MCF 10A (cell line): ENCODE measurements at regions not wholly inside any gene's neighbourhood (a gene's known extent, or its start where the extent isn't known, plus 50 kb on each side); places are given as distances from the start of the nearest gene placed in this dataset.
"Not testable (repeated sequence)": the region's sequence is repeated elsewhere in the genome, so short reads cannot be mapped to it uniquely, and the experiment has no call there.

Experiments
- BruUV-seq: library from RNA; stranded (reverse); fragments of 400-500 nt; replicated peaks from 2 replicates; lab custom pipeline; 2021; lab: Mats Ljungman, UMichigan
- CTCF ChIA-PET: fragments of 300-600 bp; sonication (Branson Sonifier 250); formaldehyde crosslinking; extraction: SDS; loops from one replicate; lab custom pipeline; 2021; ENCODE audit warnings: antibody characterized with exemption, inconsistent platforms; lab: Yijun Ruan, JAX
- POLR2A ChIA-PET: fragments of 300-600, 350-650 bp; sonication (Branson Sonifier 250); formaldehyde crosslinking; extraction: SDS; loops from one replicate; lab custom pipeline; 2020; ENCODE audit warnings: antibody characterized with exemption, inconsistent platforms; lab: Yijun Ruan, JAX
- DNase-seq: peaks from one replicate; pipeline ENCODE4 v3.0.0-alpha.2; 2018; ENCODE audit not compliant: unreplicated experiment
- H3K27ac Mint-ChIP-seq: one replicate; pipeline ENCODE4 v1.8.0; 2022; ENCODE audit warnings: mild to moderate bottlenecking, low read depth, mixed read lengths; ENCODE audit not compliant: unreplicated experiment
- H3K27me3 Mint-ChIP-seq: one replicate; pipeline ENCODE4 v1.8.0; 2022; ENCODE audit warnings: mixed read lengths; ENCODE audit not compliant: insufficient read depth, unreplicated experiment
- H3K36me3 Mint-ChIP-seq: one replicate; pipeline ENCODE4 v1.8.0; 2022; ENCODE audit warnings: mild to moderate bottlenecking, moderate library complexity, mixed read lengths; ENCODE audit not compliant: insufficient read depth, unreplicated experiment
- H3K4me1 Mint-ChIP-seq: one replicate; pipeline ENCODE4 v1.8.0; 2022; ENCODE audit warnings: mixed read lengths; ENCODE audit not compliant: insufficient read depth, unreplicated experiment
- H3K4me3 Mint-ChIP-seq: one replicate; pipeline ENCODE4 v1.8.0; 2022; ENCODE audit warnings: mild to moderate bottlenecking, moderate library complexity, mixed read lengths; ENCODE audit not compliant: unreplicated experiment
- H3K9me3 Mint-ChIP-seq: one replicate; pipeline ENCODE4 v1.8.0; 2022; ENCODE audit warnings: mixed read lengths; ENCODE audit not compliant: unreplicated experiment
- intact Hi-C: fragments of 100-400 bp; cut with micrococcal nuclease; formaldehyde crosslinking; loops from 2 replicates; pipeline ENCODE4 v1.14.1; 2022
- TF ChIP-seq, protein P1 (sequence below): fragments of 200-600 bp; IDR thresholded peaks from one replicate; pipeline ENCODE4 v1.8.0; 2022; ENCODE audit warnings: antibody characterized with exemption, mild to moderate bottlenecking; ENCODE audit not compliant: unreplicated experiment

GRCh38 chr15:84360902-84361301 is 125.3 kb downstream of the GOLGA6L4 start:
- CTCF ChIA-PET, intact Hi-C loops, POLR2A ChIA-PET, H3K4me3 Mint-ChIP-seq, H3K27ac Mint-ChIP-seq, DNase-seq, H3K9me3 Mint-ChIP-seq, H3K27me3 Mint-ChIP-seq, H3K4me1 Mint-ChIP-seq, BruUV-seq, H3K36me3 Mint-ChIP-seq: not testable (repeated sequence)

DNA sequence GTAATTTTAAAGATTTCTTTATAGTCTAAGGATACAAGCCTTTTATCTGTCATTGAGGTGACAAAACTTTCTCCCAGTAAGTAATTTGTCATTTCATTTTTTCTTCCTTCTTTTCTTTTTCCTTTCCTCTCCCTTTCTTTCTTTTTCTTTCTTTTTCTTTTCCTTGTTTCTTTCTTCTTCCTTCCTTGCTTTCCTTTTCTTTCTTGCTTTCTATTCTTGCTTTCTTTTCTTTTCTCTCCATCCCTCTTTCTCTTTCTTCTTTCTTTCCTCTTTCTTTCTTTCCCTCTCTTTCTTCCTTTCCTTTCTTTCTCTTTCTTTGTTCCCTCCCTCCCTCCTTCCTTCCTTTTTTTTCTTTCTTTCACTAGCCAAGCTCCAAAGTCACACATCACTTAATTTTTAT is 148.8 kb downstream of the GOLGA6L4 start:
- H3K27ac Mint-ChIP-seq, DNase-seq, H3K9me3 Mint-ChIP-seq, H3K4me3 Mint-ChIP-seq, intact Hi-C loops, POLR2A ChIA-PET, H3K36me3 Mint-ChIP-seq, H3K4me1 Mint-ChIP-seq, CTCF ChIA-PET, BruUV-seq: not testable (repeated sequence)
- H3K27me3 Mint-ChIP-seq, result peaks cover 27% of the 10 kb centered on the region

DNA sequence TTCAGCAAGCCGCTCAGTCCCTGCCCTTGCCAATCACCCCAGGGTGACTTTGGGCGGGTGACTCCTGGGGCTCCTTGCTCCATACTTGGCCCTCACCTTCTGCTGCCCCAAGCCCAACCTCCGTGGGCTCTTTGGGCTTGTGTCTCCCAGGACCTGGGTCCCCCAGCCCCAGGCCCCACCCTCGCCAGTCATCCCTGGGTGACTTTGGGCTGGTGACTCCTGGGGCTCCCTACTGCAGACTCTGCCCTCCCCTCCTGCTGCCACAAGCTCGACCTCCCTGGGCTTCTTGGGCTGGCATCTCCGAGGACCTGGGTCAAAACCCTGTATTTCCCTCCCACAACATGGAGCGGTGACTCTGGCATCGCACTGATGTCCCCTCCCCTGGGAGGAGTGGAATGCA is 151.5 kb downstream of the GOLGA6L4 start:
- Mint-ChIP-seq H3K27ac (no peak overlapping the region), H3K4me3 (no peak overlapping the region), H3K4me1 (no peaks in the 10 kb centered on the region), H3K9me3 (no peaks in the 10 kb centered on the region), H3K27me3 (peaks cover 51% of the 10 kb centered on the region), H3K36me3 (no peaks in the 10 kb centered on the region)
- intact Hi-C loops, result no loop called here
- no TSS peak for BruUV-seq
- POLR2A ChIA-PET, result no interaction called here
- DNase-seq, result no peak
- TF ChIP-seq, protein P1, sequence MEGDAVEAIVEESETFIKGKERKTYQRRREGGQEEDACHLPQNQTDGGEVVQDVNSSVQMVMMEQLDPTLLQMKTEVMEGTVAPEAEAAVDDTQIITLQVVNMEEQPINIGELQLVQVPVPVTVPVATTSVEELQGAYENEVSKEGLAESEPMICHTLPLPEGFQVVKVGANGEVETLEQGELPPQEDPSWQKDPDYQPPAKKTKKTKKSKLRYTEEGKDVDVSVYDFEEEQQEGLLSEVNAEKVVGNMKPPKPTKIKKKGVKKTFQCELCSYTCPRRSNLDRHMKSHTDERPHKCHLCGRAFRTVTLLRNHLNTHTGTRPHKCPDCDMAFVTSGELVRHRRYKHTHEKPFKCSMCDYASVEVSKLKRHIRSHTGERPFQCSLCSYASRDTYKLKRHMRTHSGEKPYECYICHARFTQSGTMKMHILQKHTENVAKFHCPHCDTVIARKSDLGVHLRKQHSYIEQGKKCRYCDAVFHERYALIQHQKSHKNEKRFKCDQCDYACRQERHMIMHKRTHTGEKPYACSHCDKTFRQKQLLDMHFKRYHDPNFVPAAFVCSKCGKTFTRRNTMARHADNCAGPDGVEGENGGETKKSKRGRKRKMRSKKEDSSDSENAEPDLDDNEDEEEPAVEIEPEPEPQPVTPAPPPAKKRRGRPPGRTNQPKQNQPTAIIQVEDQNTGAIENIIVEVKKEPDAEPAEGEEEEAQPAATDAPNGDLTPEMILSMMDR, result no peak
- CTCF ChIA-PET, result no interaction called here

DNA sequence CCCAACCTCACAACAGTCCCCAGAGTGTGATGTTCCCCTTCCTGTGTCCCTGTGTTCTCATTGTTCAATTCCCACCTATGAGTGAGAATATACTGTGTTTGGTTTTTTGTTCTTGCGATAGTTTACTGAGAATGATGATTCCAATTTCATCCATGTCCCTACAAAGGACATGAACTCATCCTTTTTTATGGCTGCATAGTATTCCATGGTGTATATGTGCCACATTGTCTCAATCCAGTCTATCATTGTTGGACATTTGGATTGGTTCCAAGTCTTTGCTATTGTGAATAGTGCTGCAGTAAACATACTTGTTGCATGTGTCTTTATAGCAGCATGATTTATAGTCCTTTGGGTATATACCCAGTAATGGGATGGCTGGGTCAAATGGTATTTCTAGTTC is 152.6 kb downstream of the GOLGA6L4 start:
- DNase-seq, H3K27ac Mint-ChIP-seq, CTCF ChIA-PET, H3K4me1 Mint-ChIP-seq, BruUV-seq, intact Hi-C loops, H3K9me3 Mint-ChIP-seq, H3K4me3 Mint-ChIP-seq, POLR2A ChIA-PET, H3K36me3 Mint-ChIP-seq: not testable (repeated sequence)
- peaks cover 55% of the 10 kb centered on the region for H3K27me3 Mint-ChIP-seq

DNA sequence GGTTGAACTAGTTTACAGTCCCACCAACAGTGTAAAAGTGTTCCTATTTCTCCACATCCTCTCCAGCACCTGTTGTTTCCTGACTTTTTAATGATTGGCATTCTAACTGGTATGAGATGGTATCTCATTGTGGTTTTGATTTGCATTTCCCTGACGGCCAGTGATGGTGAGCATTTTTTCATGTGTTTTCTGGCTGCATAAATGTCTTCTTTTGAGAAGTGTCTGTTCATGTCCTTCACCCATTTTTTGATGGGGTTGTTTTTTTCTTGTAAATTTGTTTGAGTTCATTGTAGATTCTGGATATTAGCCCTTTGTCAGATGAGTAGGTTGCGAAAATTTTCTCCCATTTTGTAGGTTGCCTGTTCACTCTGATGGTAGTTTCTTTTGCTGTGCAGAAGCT is 153.1 kb downstream of the GOLGA6L4 start:
- H3K9me3 Mint-ChIP-seq, H3K27ac Mint-ChIP-seq, DNase-seq, intact Hi-C loops, CTCF ChIA-PET, H3K4me1 Mint-ChIP-seq, H3K4me3 Mint-ChIP-seq, POLR2A ChIA-PET, BruUV-seq, H3K36me3 Mint-ChIP-seq: not testable (repeated sequence)
- peaks cover 55% of the 10 kb centered on the region for H3K27me3 Mint-ChIP-seq

GRCh38 chr15:84390324-84390723 is 154.8 kb downstream of the GOLGA6L4 start:
- intact Hi-C loops, CTCF ChIA-PET, POLR2A ChIA-PET, DNase-seq, BruUV-seq, H3K27ac Mint-ChIP-seq, H3K36me3 Mint-ChIP-seq, H3K4me1 Mint-ChIP-seq, H3K4me3 Mint-ChIP-seq, H3K9me3 Mint-ChIP-seq: not testable (repeated sequence)
- peaks cover 42% of the 10 kb centered on the region for H3K27me3 Mint-ChIP-seq
